SK-N-MC (cell line): ENCODE measurements at regions not wholly inside any gene's neighbourhood (a gene's known extent, or its start where the extent isn't known, plus 50 kb on each side); places are given as distances from the start of the nearest gene placed in this dataset.

ENCODE experiments used
- EZH2 ChIP-seq: fragments of 200-600 bp; sonication (generic); IDR thresholded peaks from one replicate; pipeline ENCODE4 v1.6.1; 2017; ENCODE audit warnings: antibody characterized with exemption
- POLR2AphosphoS5 ChIP-seq: IDR thresholded peaks from 2 replicates; pipeline ENCODE4 v1.6.1; 2012; ENCODE audit warnings: mild to moderate bottlenecking, low read depth, low read length, borderline replicate concordance

DNA sequence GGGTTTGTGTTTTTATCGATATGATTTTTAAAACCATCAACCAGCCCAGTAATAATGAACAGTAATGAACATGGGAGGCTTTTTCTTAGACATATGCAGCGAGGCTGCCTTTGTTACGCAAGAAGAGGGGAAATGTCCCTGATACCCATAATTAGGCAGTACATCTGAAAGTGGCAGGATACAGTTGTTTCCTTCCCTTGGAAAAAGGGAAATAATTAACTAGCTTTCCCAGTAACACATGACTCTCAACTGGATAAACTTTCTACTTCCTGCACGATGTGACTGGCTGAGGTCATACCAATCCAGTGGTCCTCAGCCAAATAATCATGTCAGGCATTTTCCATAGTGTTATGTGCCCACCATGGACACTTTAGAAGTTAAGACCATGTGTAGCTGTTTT lies 431.6 kb upstream of the C9orf72 start:
- TF ChIP-seq POLR2AphosphoS5 (no peak), EZH2 (no peak)
